HepG2 (cell line): ENCODE measurements at regions not wholly inside any gene's neighbourhood (a gene's known extent, or its start where the extent isn't known, plus 50 kb on each side); places are given as distances from the start of the nearest gene placed in this dataset.

Source experiments
- CTCF ChIP-seq: sonication (generic); formaldehyde crosslinking; IDR thresholded peaks from 2 replicates; pipeline ENCODE4 v1.5.0; 2020; ENCODE audit warnings: mild to moderate bottlenecking, missing genetic modification reagents, moderate library complexity
- MIER3 ChIP-seq: IDR thresholded peaks from 2 replicates; pipeline ENCODE4 v1.6.1; 2016; ENCODE audit warnings: missing compliant biosample characterization, borderline replicate concordance
- ZBTB21 ChIP-seq: sonication (generic); formaldehyde crosslinking; IDR thresholded peaks from 2 replicates; pipeline ENCODE4 v1.4.0; 2020; ENCODE audit warnings: missing genetic modification reagents
- ZNF331 ChIP-seq: sonication (generic); formaldehyde crosslinking; IDR thresholded peaks from 2 replicates; pipeline ENCODE4 v1.4.0; 2020; ENCODE audit warnings: missing genetic modification reagents
- ZSCAN29 ChIP-seq: sonication (generic); formaldehyde crosslinking; conservative IDR thresholded peaks from 2 replicates; pipeline ENCODE4 v1.4.0; 2020; ENCODE audit warnings: mild to moderate bottlenecking, missing genetic modification reagents

- TF ChIP-seq MIER3, result no peak
- no peak for TF ChIP-seq ZSCAN29
- TF ChIP-seq ZBTB21 (CRISPR knock-in tag), result no peak
- TF ChIP-seq ZNF331 (CRISPR knock-in tag), result no peak
- TF ChIP-seq CTCF (CRISPR knock-in tag), result no peak
These were observed 1679.0 kb downstream of the SUCLG1 start for GRCh38 chr2:82780050-82780449.
